Osteoblast (primary cell): ENCODE measurements at regions not wholly inside any gene's neighbourhood (a gene's known extent, or its start where the extent isn't known, plus 50 kb on each side); places are given as distances from the start of the nearest gene placed in this dataset.

ENCODE experiments used
- DNase-seq: peaks from one replicate; pipeline ENCODE4 v3.0.0; 2011; ENCODE audit warnings: low spot score, mixed read lengths; ENCODE audit not compliant: insufficient read length; ENCODE audit errors: missing footprints
- H2AFZ ChIP-seq: 2 replicates; pipeline ENCODE4 v1.6.0; 2011; ENCODE audit warnings: mild to moderate bottlenecking, low read length
- H3K27ac ChIP-seq: 2 replicates; pipeline ENCODE4 v1.5.1; 2011; ENCODE audit warnings: mild to moderate bottlenecking, low read depth, low read length, moderate library complexity
- H3K27me3 ChIP-seq: 2 replicates; pipeline ENCODE4 v1.6.0; 2012; ENCODE audit warnings: mild to moderate bottlenecking, control low read depth, inconsistent platforms, low read length, moderate library complexity; ENCODE audit not compliant: insufficient read depth
- H3K36me3 ChIP-seq: 2 replicates; pipeline ENCODE4 v1.5.1; 2011; ENCODE audit warnings: mild to moderate bottlenecking, low read length, control low read depth, moderate library complexity; ENCODE audit not compliant: insufficient read depth
- H3K4me1 ChIP-seq: 2 replicates; pipeline ENCODE4 v1.5.1; 2011; ENCODE audit warnings: mild to moderate bottlenecking, low read length, control low read depth, moderate library complexity; ENCODE audit not compliant: insufficient read depth
- H3K4me2 ChIP-seq: 2 replicates; pipeline ENCODE4 v1.6.0; 2011; ENCODE audit warnings: mild to moderate bottlenecking, low read length; ENCODE audit not compliant: insufficient read depth
- H3K4me3 ChIP-seq: fragments of 200-600 bp; sonication (generic); 3 replicates; pipeline ENCODE4 v1.5.1; 2012; ENCODE audit warnings: mild to moderate bottlenecking, low read length, inconsistent platforms; ENCODE audit not compliant: insufficient read depth
- H3K79me2 ChIP-seq: 2 replicates; pipeline ENCODE4 v1.6.0; 2012; ENCODE audit warnings: mild to moderate bottlenecking, low read length, control low read depth, inconsistent platforms; ENCODE audit not compliant: insufficient read depth
- H3K9me3 ChIP-seq: 2 replicates; pipeline ENCODE4 v1.5.1; 2011; ENCODE audit warnings: low read depth, low read length, control low read depth
- H4K20me1 ChIP-seq: 2 replicates; pipeline ENCODE4 v1.6.0; 2012; ENCODE audit warnings: mild to moderate bottlenecking, low read length, control low read depth; ENCODE audit not compliant: insufficient read depth
- TF ChIP-seq, protein P1 (sequence below): IDR thresholded peaks from 2 replicates; pipeline ENCODE4 v1.5.1; 2011; ENCODE audit warnings: mild to moderate bottlenecking, low read depth, low read length, moderate library complexity; ENCODE audit errors: extremely low read depth

DNA sequence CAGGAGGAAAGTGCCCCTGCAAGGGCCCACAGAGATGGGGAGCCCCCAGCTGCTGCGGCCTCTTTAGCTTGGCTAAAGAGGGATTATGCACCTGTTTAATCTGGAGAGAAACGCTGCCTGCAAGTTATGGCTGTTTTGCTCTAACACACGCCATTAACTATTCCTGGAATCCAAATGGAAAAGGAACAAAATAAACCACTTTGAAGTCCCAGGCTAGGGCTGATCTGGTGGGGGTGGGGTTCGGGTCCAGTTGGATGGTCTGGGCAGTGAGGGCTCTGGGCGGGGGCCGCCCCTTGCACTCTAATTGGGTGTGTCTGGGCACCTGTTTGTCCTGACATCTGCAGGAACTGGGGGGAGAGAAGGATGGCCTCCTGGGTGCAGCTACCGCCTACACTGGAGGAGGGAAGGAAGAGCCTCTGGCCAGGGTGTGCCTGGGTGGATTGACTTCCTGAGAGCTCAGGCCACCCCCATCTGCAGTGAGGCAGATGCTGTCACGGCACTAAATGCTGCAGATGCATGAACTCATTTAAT is 300.6 kb downstream of the ZEB1 start:
- Histone ChIP-seq H3K4me3 (no peak overlapping the region), H3K4me2 (no peak overlapping the region), H3K36me3 (no peaks in the 10 kb centered on the region), H3K9me3 (no peaks in the 10 kb centered on the region), H4K20me1 (no peaks in the 10 kb centered on the region), H2AFZ (no peak overlapping the region), H3K4me1 (peaks cover 45% of the 10 kb centered on the region), H3K79me2 (no peaks in the 10 kb centered on the region), H3K27me3 (no peaks in the 10 kb centered on the region), H3K27ac (no peak overlapping the region)
- TF ChIP-seq, protein P1, sequence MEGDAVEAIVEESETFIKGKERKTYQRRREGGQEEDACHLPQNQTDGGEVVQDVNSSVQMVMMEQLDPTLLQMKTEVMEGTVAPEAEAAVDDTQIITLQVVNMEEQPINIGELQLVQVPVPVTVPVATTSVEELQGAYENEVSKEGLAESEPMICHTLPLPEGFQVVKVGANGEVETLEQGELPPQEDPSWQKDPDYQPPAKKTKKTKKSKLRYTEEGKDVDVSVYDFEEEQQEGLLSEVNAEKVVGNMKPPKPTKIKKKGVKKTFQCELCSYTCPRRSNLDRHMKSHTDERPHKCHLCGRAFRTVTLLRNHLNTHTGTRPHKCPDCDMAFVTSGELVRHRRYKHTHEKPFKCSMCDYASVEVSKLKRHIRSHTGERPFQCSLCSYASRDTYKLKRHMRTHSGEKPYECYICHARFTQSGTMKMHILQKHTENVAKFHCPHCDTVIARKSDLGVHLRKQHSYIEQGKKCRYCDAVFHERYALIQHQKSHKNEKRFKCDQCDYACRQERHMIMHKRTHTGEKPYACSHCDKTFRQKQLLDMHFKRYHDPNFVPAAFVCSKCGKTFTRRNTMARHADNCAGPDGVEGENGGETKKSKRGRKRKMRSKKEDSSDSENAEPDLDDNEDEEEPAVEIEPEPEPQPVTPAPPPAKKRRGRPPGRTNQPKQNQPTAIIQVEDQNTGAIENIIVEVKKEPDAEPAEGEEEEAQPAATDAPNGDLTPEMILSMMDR, result no peak
- no peak for DNase-seq

DNA sequence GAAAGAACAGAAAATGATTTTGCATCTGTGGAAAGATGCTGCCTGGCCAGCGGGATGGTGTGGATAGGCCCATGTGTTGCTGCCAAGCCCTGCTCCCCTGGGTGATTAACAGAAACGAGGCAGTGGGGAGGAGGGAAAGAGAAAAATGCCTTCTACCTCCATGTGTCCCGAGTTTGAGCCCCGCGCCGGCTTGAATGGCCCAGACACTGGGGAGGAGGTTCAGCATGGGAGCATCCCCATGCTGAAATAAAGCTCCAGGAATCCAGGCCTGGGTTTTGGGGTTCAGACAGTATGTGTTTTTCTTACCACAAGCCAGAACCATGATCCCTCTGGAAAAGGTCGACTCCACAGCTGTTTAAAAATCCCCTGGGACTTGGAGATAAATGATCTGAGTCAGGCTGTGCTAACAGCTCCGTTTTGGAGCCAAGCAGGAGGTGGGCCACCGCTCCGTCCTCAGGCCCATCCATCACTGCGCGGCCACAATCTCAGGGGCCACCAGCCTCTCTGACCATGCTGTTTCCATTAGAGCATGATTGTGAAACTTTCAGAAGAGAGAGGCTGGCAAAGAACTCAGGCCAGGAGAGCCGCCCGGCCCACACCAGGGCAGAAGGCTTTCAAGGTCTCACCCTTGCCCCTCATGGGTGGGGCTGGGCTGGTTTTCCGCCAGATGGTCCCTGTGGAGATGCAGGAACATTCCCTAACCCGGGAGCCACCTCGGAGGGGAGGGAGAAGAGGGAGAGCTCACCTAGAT is 299.7 kb downstream of the ZEB1 start:
- DNase-seq, result peak; percentile 87
- Histone ChIP-seq H3K4me3 (peak overlapping the region; percentile 6), H3K36me3 (no peaks in the 10 kb centered on the region), H2AFZ (peak overlapping the region; percentile 16), H4K20me1 (no peaks in the 10 kb centered on the region), H3K4me2 (peak overlapping the region; percentile 16), H3K27ac (no peak overlapping the region), H3K4me1 (peaks cover 45% of the 10 kb centered on the region), H3K79me2 (no peaks in the 10 kb centered on the region), H3K9me3 (no peaks in the 10 kb centered on the region), H3K27me3 (no peaks in the 10 kb centered on the region)
- TF ChIP-seq, protein P1, result no peak

DNA sequence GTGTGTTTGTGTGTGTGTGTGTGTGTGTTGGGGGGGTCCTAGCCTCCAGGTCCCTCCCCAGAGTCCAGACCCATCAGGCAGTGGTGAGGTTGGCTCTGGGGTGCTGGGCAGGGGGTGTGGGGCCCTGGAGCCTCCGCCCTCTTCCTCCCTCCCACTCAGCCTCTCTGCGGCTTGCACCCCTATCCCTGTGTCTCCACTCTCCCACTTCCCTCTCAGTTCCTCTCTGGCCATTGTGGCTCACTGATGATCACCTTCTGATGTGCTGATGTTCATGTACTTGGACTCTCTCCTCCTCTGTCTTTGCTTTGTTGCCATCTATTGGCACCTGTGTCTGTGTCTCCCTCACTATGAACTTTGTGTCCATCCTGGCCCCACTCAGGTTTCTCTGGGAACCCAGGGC is 298.7 kb downstream of the ZEB1 start:
- Histone ChIP-seq H4K20me1 (no peaks in the 10 kb centered on the region), H3K27ac (no peak overlapping the region), H2AFZ (no peak overlapping the region), H3K79me2 (no peaks in the 10 kb centered on the region), H3K9me3 (no peaks in the 10 kb centered on the region), H3K27me3 (no peaks in the 10 kb centered on the region), H3K36me3 (no peaks in the 10 kb centered on the region), H3K4me3 (no peak overlapping the region), H3K4me2 (no peak overlapping the region), H3K4me1 (peaks cover 36% of the 10 kb centered on the region)
- TF ChIP-seq, protein P1, result no peak
- no peak for DNase-seq

DNA sequence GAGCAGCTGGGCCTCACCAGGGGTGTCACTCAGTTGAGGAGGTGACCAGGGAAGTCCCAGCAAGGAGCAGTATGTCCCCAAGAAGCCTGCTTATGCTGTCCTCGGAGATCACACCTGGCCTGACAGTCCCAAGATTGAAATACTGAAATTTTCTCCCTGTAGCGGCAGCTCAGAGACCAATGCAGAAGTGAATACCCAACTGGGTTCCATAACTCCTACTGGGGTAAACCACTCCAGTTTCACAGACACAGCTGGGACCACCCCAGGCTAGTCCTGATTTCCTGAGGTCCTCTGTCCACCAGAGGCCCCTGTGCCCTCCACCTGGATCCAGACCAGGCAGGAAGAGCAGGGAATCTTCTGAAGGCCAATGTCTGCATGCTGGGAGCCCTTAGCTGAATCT is 298.1 kb downstream of the ZEB1 start:
- Histone ChIP-seq H3K27me3 (no peaks in the 10 kb centered on the region), H4K20me1 (no peaks in the 10 kb centered on the region), H3K4me1 (peaks cover 32% of the 10 kb centered on the region), H3K9me3 (no peaks in the 10 kb centered on the region), H3K36me3 (no peaks in the 10 kb centered on the region), H3K4me3 (no peak overlapping the region), H3K27ac (no peak overlapping the region), H2AFZ (no peak overlapping the region), H3K79me2 (no peaks in the 10 kb centered on the region), H3K4me2 (no peak overlapping the region)
- DNase-seq, result no peak
- TF ChIP-seq, protein P1, result no peak
